ENCODE measurements at regions not wholly inside any gene's neighbourhood (a gene's known extent, or its start where the extent isn't known, plus 50 kb on each side); places are given as distances from the start of the nearest gene placed in this dataset.

DNA sequence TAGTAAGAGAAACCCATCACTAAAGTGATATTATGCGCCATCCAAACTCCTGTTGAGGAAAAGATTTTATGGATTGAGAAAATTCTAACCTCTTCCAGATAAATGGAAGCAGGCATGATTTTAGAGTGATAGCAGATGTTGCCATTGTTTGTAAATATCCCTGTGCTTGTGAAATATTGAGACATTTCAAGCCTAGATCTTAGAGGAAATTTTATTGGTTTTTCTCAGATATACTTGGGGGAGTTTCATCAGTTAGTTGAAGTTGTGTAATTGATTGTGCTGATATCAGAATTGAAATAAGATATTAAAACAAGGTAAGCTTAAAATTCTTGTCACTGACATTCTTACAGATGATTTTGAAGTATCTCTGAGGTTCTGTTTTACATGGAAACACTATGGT, 390.9 kb upstream of the FANCL start:
- TF ChIP-seq TAF1 (IDR thresholded peaks at IDR 0.05; ENCODE audit: low read depth, low read length) (no peak), EZH2 (IDR thresholded peaks at IDR 0.05; ENCODE audit: low read depth, low read length, severe bottlenecking) (no peak), GABPA (IDR thresholded peaks at IDR 0.05; ENCODE audit: borderline replicate concordance, insufficient read depth, low read length) (no peak), CREB1 (IDR thresholded peaks at IDR 0.05) (no peak), EGR1 (IDR thresholded peaks at IDR 0.05; ENCODE audit: borderline replicate concordance, low read depth, low read length) (no peak), POLR2A (IDR thresholded peaks at IDR 0.05; ENCODE audit: control extremely low read depth in 1 of 2, low read depth in 2 of 2, low read length in 2 of 2) (no peak), CHD2 (IDR thresholded peaks at IDR 0.05; ENCODE audit: low read length) (no peak), POLR2AphosphoS5 (IDR thresholded peaks at IDR 0.05; ENCODE audit: low read depth, low read length) (no peak), EP300 (IDR thresholded peaks at IDR 0.05; ENCODE audit: borderline replicate concordance in 1 of 2, low read depth in 2 of 2, low read length in 2 of 2) (no peak), KDM1A (IDR thresholded peaks at IDR 0.05; ENCODE audit: borderline replicate concordance, low read length) (no peak), CBX5 (IDR thresholded peaks at IDR 0.05; ENCODE audit: low read depth, low read length) (no peak)
- TF ChIP-seq, protein P1, sequence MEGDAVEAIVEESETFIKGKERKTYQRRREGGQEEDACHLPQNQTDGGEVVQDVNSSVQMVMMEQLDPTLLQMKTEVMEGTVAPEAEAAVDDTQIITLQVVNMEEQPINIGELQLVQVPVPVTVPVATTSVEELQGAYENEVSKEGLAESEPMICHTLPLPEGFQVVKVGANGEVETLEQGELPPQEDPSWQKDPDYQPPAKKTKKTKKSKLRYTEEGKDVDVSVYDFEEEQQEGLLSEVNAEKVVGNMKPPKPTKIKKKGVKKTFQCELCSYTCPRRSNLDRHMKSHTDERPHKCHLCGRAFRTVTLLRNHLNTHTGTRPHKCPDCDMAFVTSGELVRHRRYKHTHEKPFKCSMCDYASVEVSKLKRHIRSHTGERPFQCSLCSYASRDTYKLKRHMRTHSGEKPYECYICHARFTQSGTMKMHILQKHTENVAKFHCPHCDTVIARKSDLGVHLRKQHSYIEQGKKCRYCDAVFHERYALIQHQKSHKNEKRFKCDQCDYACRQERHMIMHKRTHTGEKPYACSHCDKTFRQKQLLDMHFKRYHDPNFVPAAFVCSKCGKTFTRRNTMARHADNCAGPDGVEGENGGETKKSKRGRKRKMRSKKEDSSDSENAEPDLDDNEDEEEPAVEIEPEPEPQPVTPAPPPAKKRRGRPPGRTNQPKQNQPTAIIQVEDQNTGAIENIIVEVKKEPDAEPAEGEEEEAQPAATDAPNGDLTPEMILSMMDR (IDR thresholded peaks at IDR 0.05; ENCODE audit: control extremely low read depth in 1 of 3, insufficient read depth in 1 of 3, low read depth in 1 of 3, low read length in 3 of 3) = no peak
- TF ChIP-seq, protein P2, sequence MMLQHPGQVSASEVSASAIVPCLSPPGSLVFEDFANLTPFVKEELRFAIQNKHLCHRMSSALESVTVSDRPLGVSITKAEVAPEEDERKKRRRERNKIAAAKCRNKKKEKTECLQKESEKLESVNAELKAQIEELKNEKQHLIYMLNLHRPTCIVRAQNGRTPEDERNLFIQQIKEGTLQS (IDR thresholded peaks at IDR 0.05; ENCODE audit: insufficient read depth, low read depth, low read length) = no peak
- TF ChIP-seq, protein P3, sequence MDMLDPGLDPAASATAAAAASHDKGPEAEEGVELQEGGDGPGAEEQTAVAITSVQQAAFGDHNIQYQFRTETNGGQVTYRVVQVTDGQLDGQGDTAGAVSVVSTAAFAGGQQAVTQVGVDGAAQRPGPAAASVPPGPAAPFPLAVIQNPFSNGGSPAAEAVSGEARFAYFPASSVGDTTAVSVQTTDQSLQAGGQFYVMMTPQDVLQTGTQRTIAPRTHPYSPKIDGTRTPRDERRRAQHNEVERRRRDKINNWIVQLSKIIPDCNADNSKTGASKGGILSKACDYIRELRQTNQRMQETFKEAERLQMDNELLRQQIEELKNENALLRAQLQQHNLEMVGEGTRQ (IDR thresholded peaks at IDR 0.05; ENCODE audit: low read length) = no peak
